CD14-positive monocyte (primary cell): ENCODE measurements at regions not wholly inside any gene's neighbourhood (a gene's known extent, or its start where the extent isn't known, plus 50 kb on each side); places are given as distances from the start of the nearest gene placed in this dataset.
A peak's percentile ranks its signal among the peaks of the same experiment; 100 is the strongest.

Source experiments
- DNase-seq, 3 donors: peaks; one replicate each; pipeline ENCODE4 v3.0.0-alpha.2; 2011 to 2022
- H2AFZ ChIP-seq: 2 replicates; pipeline ENCODE4 v1.6.0; 2012; ENCODE audit warnings: mild to moderate bottlenecking, low read depth, low read length, inconsistent platforms; ENCODE audit not compliant: insufficient read depth, poor library complexity, severe bottlenecking
- H3K27ac ChIP-seq, 2 donors: 1 replicate in 1 of 2; 2 replicates in 1 of 2; pipeline ENCODE4 v1.5.1; 2012 to 2013; ENCODE audit warnings: low read length in 2 of 2, control low read depth in 1 of 2, inconsistent platforms in 1 of 2, low read depth in 1 of 2, mild to moderate bottlenecking in 1 of 2
- H3K27me3 ChIP-seq, 2 donors: one replicate each; pipeline versions ENCODE4 v1.6.0 to v1.6.1; 2011 to 2013; ENCODE audit warnings: low read length in 2 of 2; ENCODE audit not compliant: control insufficient read depth in 2 of 2, insufficient read depth in 2 of 2
- H3K36me3 ChIP-seq, 2 donors: replicated peaks in 1 of 2; 1 replicate in 1 of 2; 2 replicates in 1 of 2; pipeline versions ENCODE4 v1.5.1 to v1.6.1; 2012 to 2013; ENCODE audit warnings: low read length in 2 of 2, control low read depth in 1 of 2, inconsistent platforms in 1 of 2, mild to moderate bottlenecking in 1 of 2; ENCODE audit not compliant: insufficient read depth in 2 of 2, control insufficient read depth in 1 of 2
- H3K4me1 ChIP-seq, 2 donors: 1 replicate in 1 of 2; 2 replicates in 1 of 2; pipeline versions ENCODE4 v1.5.1 to v1.6.1; 2012 to 2013; ENCODE audit warnings: low read length in 2 of 2, control low read depth in 1 of 2, inconsistent platforms in 1 of 2, mild to moderate bottlenecking in 1 of 2, moderate library complexity in 1 of 2; ENCODE audit not compliant: insufficient read depth in 2 of 2, control insufficient read depth in 1 of 2
- H3K4me2 ChIP-seq: replicated peaks from 2 replicates; pipeline ENCODE3; 2012; ENCODE audit warnings: low read length, moderate library complexity, mild to moderate bottlenecking; ENCODE audit not compliant: poor library complexity, severe bottlenecking; ENCODE audit errors: extremely low read depth
- H3K4me3 ChIP-seq, 3 experiments: fragments of 200-600 bp in 1 of 3; sonication (generic) in 1 of 3; replicated peaks in 1 of 3; 1 replicate in 2 of 3; 2 replicates in 1 of 3; pipeline ENCODE4 v1.5.1; 2011 to 2013; ENCODE audit warnings: low read length in 3 of 3, mild to moderate bottlenecking in 3 of 3, control low read depth in 2 of 3, low read depth in 2 of 3, inconsistent platforms in 1 of 3, moderate library complexity in 1 of 3
- H3K79me2 ChIP-seq: 2 replicates; pipeline ENCODE4 v1.6.0; 2012; ENCODE audit warnings: mild to moderate bottlenecking, control low read depth, inconsistent platforms, low read length, moderate library complexity; ENCODE audit not compliant: insufficient read depth
- H3K9ac ChIP-seq: 2 replicates; pipeline ENCODE4 v1.6.0; 2017; ENCODE audit warnings: low read length, mild to moderate bottlenecking; ENCODE audit not compliant: insufficient read depth, poor library complexity, severe bottlenecking
- H3K9me3 ChIP-seq, 2 donors: replicated peaks in 1 of 2; 1 replicate in 1 of 2; 2 replicates in 1 of 2; pipeline versions ENCODE4 v1.5.1 to v1.6.1; 2012 to 2013; ENCODE audit warnings: low read length in 2 of 2, control low read depth in 1 of 2; ENCODE audit not compliant: control insufficient read depth in 1 of 2, insufficient read depth in 1 of 2
- H4K20me1 ChIP-seq: 2 replicates; pipeline ENCODE4 v1.6.0; 2012; ENCODE audit warnings: mild to moderate bottlenecking, low read length, control low read depth, moderate library complexity; ENCODE audit not compliant: insufficient read depth
- H3K27ac Mint-ChIP-seq, 7 donors: one replicate each; pipeline ENCODE4 v1.8.0; 2020; ENCODE audit warnings: mild to moderate bottlenecking in 7 of 7, mixed read lengths in 7 of 7, moderate library complexity in 6 of 7, inconsistent platforms in 2 of 7
- H3K27me3 Mint-ChIP-seq, 3 donors: one replicate each; pipeline ENCODE4 v1.8.0; 2021 to 2022; ENCODE audit warnings: low read depth in 3 of 3, mild to moderate bottlenecking in 3 of 3, mixed read lengths in 3 of 3, moderate library complexity in 3 of 3, inconsistent platforms in 1 of 3
- H3K36me3 Mint-ChIP-seq, 2 donors: one replicate each; pipeline ENCODE4 v1.8.0; 2020; ENCODE audit warnings: mixed read lengths in 2 of 2, inconsistent platforms in 1 of 2, mild to moderate bottlenecking in 1 of 2
- H3K4me1 Mint-ChIP-seq: one replicate; pipeline ENCODE4 v1.8.0; 2020; ENCODE audit warnings: mild to moderate bottlenecking, mixed read lengths
- H3K4me3 Mint-ChIP-seq, 2 donors: one replicate each; pipeline ENCODE4 v1.8.0; 2020; ENCODE audit warnings: mild to moderate bottlenecking in 2 of 2, mixed read lengths in 2 of 2, moderate library complexity in 1 of 2
- H3K9me3 Mint-ChIP-seq, 7 donors: one replicate each; pipeline ENCODE4 v1.8.0; 2020 to 2022; ENCODE audit warnings: mixed read lengths in 7 of 7, mild to moderate bottlenecking in 6 of 7, moderate library complexity in 6 of 7, inconsistent platforms in 2 of 7
- CTCF ChIP-seq: fragments of 200-600 bp; IDR thresholded peaks from one replicate; pipeline ENCODE4 v1.8.0; 2022; ENCODE audit warnings: antibody characterized with exemption, mild to moderate bottlenecking
- WGBS: methylation state at CpG from one replicate; pipeline ENCODE4 v1.1.5; 2013; ENCODE audit warnings: missing lambda C conversion rate; ENCODE audit not compliant: insufficient coverage; 5-methylcytosine and 5-hydroxymethylcytosine counted together
- intact Hi-C, 2 donors: fragments of 100-400 bp; cut with micrococcal nuclease; formaldehyde crosslinking; loops; one replicate each; pipeline versions ENCODE4 v1.15.0 to v1.15.1; 2023

DNA sequence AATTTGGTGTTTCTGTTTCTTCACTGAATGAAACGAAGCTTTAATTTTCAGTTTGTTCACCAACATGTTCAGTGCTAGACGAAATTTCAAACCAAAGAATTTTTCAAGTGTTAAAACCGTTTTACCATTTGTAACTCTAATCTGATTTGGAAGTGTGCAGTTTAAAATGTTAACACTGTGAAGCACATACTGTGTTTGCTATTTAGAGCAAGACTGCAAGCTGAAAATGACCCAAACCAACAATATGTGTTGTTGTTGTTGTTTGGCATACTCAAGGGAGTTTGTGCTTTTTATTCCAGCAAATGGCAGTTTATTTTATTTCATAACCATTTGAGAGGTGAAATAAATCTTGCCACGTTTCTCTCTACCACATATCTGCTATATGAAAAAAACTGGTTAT, 128.4 kb upstream of the CDH7 start:
- Mint-ChIP-seq H3K4me3 (no peak overlapping the region), H3K36me3 (no peaks in the 10 kb centered on the region), H3K4me1 (no peaks in the 10 kb centered on the region), H3K9me3 (peaks cover 0 to 6% (median 2%) of the 10 kb centered on the region in 7 donors), H3K27ac (no peak overlapping the region), H3K27me3 (no peaks in the 10 kb centered on the region)
- DNase-seq = no peak
- Histone ChIP-seq H3K9me3 (peaks cover 0 to 4% of the 10 kb centered on the region in 2 donors), H4K20me1 (no peaks in the 10 kb centered on the region), H3K4me2 (no peak overlapping the region), H3K79me2 (no peaks in the 10 kb centered on the region), H3K36me3 (no peaks in the 10 kb centered on the region), H2AFZ (no peak overlapping the region), H3K27me3 (no peaks in the 10 kb centered on the region), H3K4me3 (no peak overlapping the region), H3K27ac (no peak overlapping the region), H3K4me1 (no peaks in the 10 kb centered on the region), H3K9ac (no peak overlapping the region)
- no CpG with 5 or more reads among the region's 4 CpGs for WGBS
- no peak for TF ChIP-seq CTCF
- intact Hi-C loops = no loop called here

DNA sequence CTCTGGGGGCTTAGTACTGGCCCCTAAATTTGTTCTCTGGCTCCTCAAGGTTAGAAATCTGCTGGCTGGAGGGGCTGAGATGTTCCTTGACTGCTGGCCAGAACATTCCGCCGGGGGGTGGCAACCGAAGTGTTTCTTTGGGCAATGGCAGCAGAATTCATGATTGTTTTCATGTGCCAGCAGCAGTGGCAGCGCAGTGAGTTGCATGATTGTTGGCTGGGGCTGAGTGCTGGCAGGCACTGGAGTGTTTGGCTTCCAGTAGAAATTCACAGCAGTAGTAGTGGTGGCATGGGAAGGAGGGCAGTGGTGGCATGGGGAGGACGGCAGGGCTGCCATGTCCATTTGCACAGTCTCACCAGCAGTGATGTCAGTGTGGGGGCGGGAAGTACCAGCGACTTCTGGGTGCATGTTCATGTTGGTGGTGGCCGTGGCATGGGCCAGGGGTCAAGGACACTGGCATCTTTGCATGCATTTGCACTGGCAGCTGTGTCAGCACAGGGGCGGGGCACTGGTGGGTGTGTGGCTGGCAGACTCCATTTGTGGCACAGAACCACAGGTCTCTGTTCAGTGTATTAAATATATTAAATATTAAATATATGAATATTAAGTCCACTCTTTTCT, 130.6 kb upstream of the CDH7 start:
- Mint-ChIP-seq H3K36me3 (no peaks in the 10 kb centered on the region), H3K4me3 (no peak overlapping the region), H3K27me3 (no peaks in the 10 kb centered on the region), H3K9me3 (peaks cover 0 to 6% (median 2%) of the 10 kb centered on the region in 7 donors), H3K4me1 (no peaks in the 10 kb centered on the region), H3K27ac (peak overlapping the region in 1 of 7 donors; percentile 31)
- Histone ChIP-seq H3K4me1 (no peaks in the 10 kb centered on the region), H3K36me3 (no peaks in the 10 kb centered on the region), H3K4me3 (no peak overlapping the region), H3K79me2 (no peaks in the 10 kb centered on the region), H3K4me2 (no peak overlapping the region), H4K20me1 (no peaks in the 10 kb centered on the region), H3K9me3 (peaks cover 0 to 4% of the 10 kb centered on the region in 2 donors), H3K27ac (no peak overlapping the region), H2AFZ (no peak overlapping the region), H3K27me3 (no peaks in the 10 kb centered on the region), H3K9ac (no peak overlapping the region)
- no peak for TF ChIP-seq CTCF
- intact Hi-C loops = no loop called here
- DNase-seq = no peak
- 93% methylated on average over 8 of the region's 9 CpGs for WGBS
